Heart left ventricle (tissue), 13 donors: ENCODE measurements at regions not wholly inside any gene's neighbourhood (a gene's known extent, or its start where the extent isn't known, plus 50 kb on each side); places are given as distances from the start of the nearest gene placed in this dataset.

Source experiments
- CTCF ChIP-seq, 12 donors: fragments of 200-600 bp; sonication (generic) in 4 of 12; IDR thresholded peaks; one replicate each; pipeline versions ENCODE4 v1.5.0 to v1.8.0; 2018 to 2022; ENCODE audit warnings: antibody characterized with exemption in 12 of 12, mild to moderate bottlenecking in 5 of 12
- POLR2A ChIP-seq, 2 donors: fragments of 450-650 bp; IDR thresholded peaks; one replicate each; pipeline ENCODE4 v1.6.1; 2017; ENCODE audit warnings: antibody characterized with exemption in 2 of 2, mild to moderate bottlenecking in 2 of 2, moderate library complexity in 2 of 2
- donor health status: ischemic (EF 13 %, LVEDD 7.1; RV severe dilation, severe dysfunction).
- donor health status: DM: no; HTN: yes; CAD: no.
- donor health status: DM: no; HTN: no; CAD: no.
- donor health status: ischemic (EF 25% LVEDD 6.9; RV normal size, moderate dysfunction).
- donor health status: ischemic (EF 25% LVEDD 5.7; RV mildly dilated, moderate dysfunction).
- donor health status: ischemic (EF 35%, LVEDD 5.7; RV mildly dilated, moderate dysfunction).
- donor health status: nonischemic (EF 11% LVEDD 7.7; RV severe dilation, severe dysfunction).
- donor health status: DM: yes; HTN: yes; CAD: no.
- donor health status: PGD.
- donor health status: ischemic (EF 29% LVEDD 5.4; RV normal size, mild dysfunction).
- donor health status: nonischemic (EF 23%, LVEDD 6.1; RV moderate dilation, normal function).

- TF ChIP-seq CTCF (IDR thresholded peaks at IDR 0.05), result no peak
- no peak for TF ChIP-seq POLR2A (IDR thresholded peaks at IDR 0.05)
Measured at GRCh38 chr14:71620401-71620800, 311.8 kb upstream of the RGS6 start.
